GM23338 (cell line): ENCODE measurements at regions not wholly inside any gene's neighbourhood (a gene's known extent, or its start where the extent isn't known, plus 50 kb on each side); places are given as distances from the start of the nearest gene placed in this dataset.

Source experiments
- ATAC-seq: fragments of 200-7000 bp; cut with Tn5 transposase; 3 replicates; pipeline ENCODE4 v1.9.1; 2020
- DNase-seq: peaks from one replicate; pipeline ENCODE4 v3.0.0-alpha.2; 2015; ENCODE audit warnings: low spot score
- H2AFZ ChIP-seq: fragments of 200-600 bp; sonication (generic); 2 replicates; pipeline ENCODE4 v1.8.0; 2016; ENCODE audit warnings: antibody characterized with exemption, mild to moderate bottlenecking, moderate library complexity
- H3F3A ChIP-seq: fragments of 200-600 bp; sonication (generic); replicated peaks from 2 replicates; pipeline ENCODE4 v1.8.0; 2017; ENCODE audit warnings: antibody characterized with exemption, mixed run types, low read depth
- H3K27ac ChIP-seq: fragments of 200-600 bp; sonication (generic); 2 replicates; pipeline ENCODE4 v1.6.1; 2016; ENCODE audit warnings: low read depth
- H3K27me3 ChIP-seq: fragments of 200-600 bp; sonication (generic); 2 replicates; pipeline ENCODE4 v1.8.0; 2016; ENCODE audit warnings: mild to moderate bottlenecking, mixed run types, moderate library complexity; ENCODE audit not compliant: insufficient read depth
- H3K36me3 ChIP-seq: fragments of 200-600 bp; sonication (generic); 2 replicates; pipeline ENCODE4 v1.8.0; 2016; ENCODE audit warnings: mild to moderate bottlenecking; ENCODE audit not compliant: insufficient read depth
- H3K4me1 ChIP-seq: fragments of 200-600 bp; sonication (generic); 2 replicates; pipeline ENCODE4 v1.8.0; 2016; ENCODE audit warnings: mild to moderate bottlenecking, moderate library complexity; ENCODE audit not compliant: insufficient read depth
- H3K4me2 ChIP-seq: fragments of 200-600 bp; sonication (generic); 2 replicates; pipeline ENCODE4 v1.7.1; 2017; ENCODE audit warnings: mixed run types
- H3K4me3 ChIP-seq: fragments of 200-600 bp; sonication (generic); 2 replicates; pipeline ENCODE4 v1.6.1; 2016; ENCODE audit warnings: mixed run types
- H3K79me2 ChIP-seq: fragments of 200-600 bp; sonication (generic); replicated peaks from 2 replicates; pipeline ENCODE4 v1.8.0; 2017; ENCODE audit warnings: mild to moderate bottlenecking; ENCODE audit not compliant: insufficient read depth
- H3K9me2 ChIP-seq: fragments of 200-600 bp; sonication (generic); 2 replicates; pipeline ENCODE4 v1.8.0; 2017; ENCODE audit not compliant: insufficient read depth
- H4K20me1 ChIP-seq: fragments of 200-600 bp; sonication (generic); replicated peaks from 2 replicates; pipeline ENCODE4 v1.8.0; 2017; ENCODE audit warnings: mild to moderate bottlenecking; ENCODE audit not compliant: insufficient read depth
- H3K27ac Mint-ChIP-seq: 2 replicates; pipeline ENCODE4 v1.8.0; 2020; ENCODE audit warnings: inconsistent platforms, mild to moderate bottlenecking, moderate library complexity, mixed read lengths
- H3K27me3 Mint-ChIP-seq: 3 replicates; pipeline ENCODE4 v1.8.0; 2022; ENCODE audit warnings: low read depth, mild to moderate bottlenecking, moderate library complexity, mixed read lengths, inconsistent platforms; ENCODE audit not compliant: insufficient read depth, poor library complexity
- H3K36me3 Mint-ChIP-seq: 3 replicates; pipeline ENCODE4 v1.8.0; 2021; ENCODE audit warnings: low read depth, mild to moderate bottlenecking, inconsistent platforms, moderate library complexity, mixed read lengths
- H3K4me1 Mint-ChIP-seq: 3 replicates; pipeline ENCODE4 v1.8.0; 2020; ENCODE audit warnings: mild to moderate bottlenecking, inconsistent platforms, mixed read lengths
- H3K4me3 Mint-ChIP-seq: 3 replicates; pipeline ENCODE4 v1.8.0; 2021; ENCODE audit warnings: moderate library complexity, mild to moderate bottlenecking, inconsistent platforms, mixed read lengths
- H3K9me3 Mint-ChIP-seq: 3 replicates; pipeline ENCODE4 v1.8.0; 2020; ENCODE audit warnings: moderate library complexity, mild to moderate bottlenecking, inconsistent platforms, mixed read lengths
- CREB1 ChIP-seq: fragments of 250-450 bp; sonication (Bioruptor Pico); IDR thresholded peaks from 2 replicates; pipeline ENCODE4 v1.5.0; 2020; ENCODE audit warnings: low read depth, mild to moderate bottlenecking, moderate library complexity
- ETS1 ChIP-seq: IDR thresholded peaks from 2 replicates; pipeline ENCODE4 v1.6.1; 2016; ENCODE audit warnings: antibody characterized with exemption
- EZH2 ChIP-seq: fragments of 200-600 bp; sonication (generic); IDR thresholded peaks from one replicate; pipeline ENCODE4 v1.8.0; 2017; ENCODE audit warnings: antibody characterized with exemption, mild to moderate bottlenecking, low read depth; ENCODE audit not compliant: unreplicated experiment
- EZH2phosphoT487 ChIP-seq: fragments of 200-600 bp; sonication (generic); IDR thresholded peaks from one replicate; pipeline ENCODE4 v1.8.1; 2018; ENCODE audit warnings: antibody characterized with exemption; ENCODE audit not compliant: unreplicated experiment
- JUNB ChIP-seq: IDR thresholded peaks from one replicate; pipeline ENCODE4 v1.6.1; 2016; ENCODE audit warnings: antibody characterized with exemption; ENCODE audit not compliant: unreplicated experiment
- NANOG ChIP-seq: IDR thresholded peaks from 2 replicates; pipeline ENCODE4 v1.6.1; 2016; ENCODE audit warnings: antibody characterized with exemption, borderline replicate concordance
- POLR2AphosphoS5 ChIP-seq: IDR thresholded peaks from 2 replicates; pipeline ENCODE4 v1.6.1; 2016; ENCODE audit warnings: antibody characterized with exemption, low read depth
- STAT1 ChIP-seq: IDR thresholded peaks from one replicate; pipeline ENCODE4 v1.6.1; 2016; ENCODE audit warnings: antibody characterized with exemption; ENCODE audit not compliant: unreplicated experiment
- ZNF114 ChIP-seq: fragments of 250-450 bp; sonication (Bioruptor Pico); IDR thresholded peaks from 2 replicates; pipeline ENCODE4 v1.5.0; 2020; ENCODE audit warnings: mild to moderate bottlenecking, moderate library complexity
- ZNF331 ChIP-seq: fragments of 250-450 bp; sonication (Bioruptor Pico); IDR thresholded peaks from 2 replicates; pipeline ENCODE4 v1.5.0; 2020; ENCODE audit warnings: low read depth, mild to moderate bottlenecking, moderate library complexity
- ZNF462 ChIP-seq: fragments of 250-450 bp; sonication (Bioruptor Pico); IDR thresholded peaks from 2 replicates; pipeline ENCODE4 v1.5.0; 2020; ENCODE audit warnings: mild to moderate bottlenecking, moderate library complexity
- TF ChIP-seq, protein P1 (sequence below), 2 experiments: fragments of 200-600 bp in 1 of 2; sonication (generic) in 1 of 2; conservative IDR thresholded peaks; 2 replicates each; pipeline versions ENCODE4 v1.5.1 to v1.6.1; 2016 to 2017; ENCODE audit warnings: antibody characterized with exemption in 2 of 2, low read depth in 2 of 2, mild to moderate bottlenecking in 2 of 2, moderate library complexity in 1 of 2
- TF ChIP-seq, protein P2 (sequence below): IDR thresholded peaks from one replicate; pipeline ENCODE4 v1.6.1; 2018; ENCODE audit warnings: antibody characterized with exemption; ENCODE audit not compliant: unreplicated experiment

DNA sequence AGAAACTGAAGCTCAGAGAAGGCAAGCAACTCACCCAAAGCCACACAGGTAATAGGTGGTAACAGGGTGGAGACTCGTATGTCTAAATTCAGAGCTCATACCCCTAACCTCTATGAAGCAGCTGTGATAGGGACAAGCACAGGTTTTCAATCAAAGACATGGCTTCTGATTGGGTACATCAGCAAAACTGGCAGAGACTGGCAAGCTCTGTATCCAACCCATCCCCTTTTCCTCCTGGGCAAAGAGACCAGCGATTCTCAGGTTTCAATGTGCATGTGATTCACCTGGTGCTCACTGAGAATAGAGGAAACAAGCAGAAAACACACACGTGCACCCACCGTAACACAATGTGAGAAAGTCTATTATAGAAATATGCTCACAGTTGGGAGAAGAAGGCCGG lies 153.0 kb downstream of the SMIM20 start:
- no peaks in the 10 kb centered on the region for H4K20me1 ChIP-seq
- no peaks in the 10 kb centered on the region for H3K9me3 Mint-ChIP-seq
- no peaks in the 10 kb centered on the region for H3K36me3 ChIP-seq
- H3K27ac ChIP-seq: no peak overlapping the region
- H3K4me2 ChIP-seq: no peak overlapping the region
- no peak for DNase-seq
- H3K4me1 ChIP-seq: peaks cover 3% of the 10 kb centered on the region; the same call in 1 of the 2 replicates
- H3K27me3 ChIP-seq: no peaks in the 10 kb centered on the region
- no peaks in the 10 kb centered on the region for H3K9me2 ChIP-seq
- H3K36me3 Mint-ChIP-seq: no peaks in the 10 kb centered on the region
- H3K4me3 ChIP-seq: no peak overlapping the region
- H3K4me1 Mint-ChIP-seq: peaks cover 4% of the 10 kb centered on the region; the same call in 2 of the 3 replicates
- TF ChIP-seq EZH2phosphoT487 (no peak), STAT1 (no peak), ZNF462 (CRISPR knock-in tag) (no peak), ZNF331 (CRISPR knock-in tag) (no peak), JUNB (no peak), CREB1 (no peak), POLR2AphosphoS5 (no peak), EZH2 (no peak), NANOG (no peak), ETS1 (no peak), ZNF114 (no peak)
- TF ChIP-seq, protein P1, sequence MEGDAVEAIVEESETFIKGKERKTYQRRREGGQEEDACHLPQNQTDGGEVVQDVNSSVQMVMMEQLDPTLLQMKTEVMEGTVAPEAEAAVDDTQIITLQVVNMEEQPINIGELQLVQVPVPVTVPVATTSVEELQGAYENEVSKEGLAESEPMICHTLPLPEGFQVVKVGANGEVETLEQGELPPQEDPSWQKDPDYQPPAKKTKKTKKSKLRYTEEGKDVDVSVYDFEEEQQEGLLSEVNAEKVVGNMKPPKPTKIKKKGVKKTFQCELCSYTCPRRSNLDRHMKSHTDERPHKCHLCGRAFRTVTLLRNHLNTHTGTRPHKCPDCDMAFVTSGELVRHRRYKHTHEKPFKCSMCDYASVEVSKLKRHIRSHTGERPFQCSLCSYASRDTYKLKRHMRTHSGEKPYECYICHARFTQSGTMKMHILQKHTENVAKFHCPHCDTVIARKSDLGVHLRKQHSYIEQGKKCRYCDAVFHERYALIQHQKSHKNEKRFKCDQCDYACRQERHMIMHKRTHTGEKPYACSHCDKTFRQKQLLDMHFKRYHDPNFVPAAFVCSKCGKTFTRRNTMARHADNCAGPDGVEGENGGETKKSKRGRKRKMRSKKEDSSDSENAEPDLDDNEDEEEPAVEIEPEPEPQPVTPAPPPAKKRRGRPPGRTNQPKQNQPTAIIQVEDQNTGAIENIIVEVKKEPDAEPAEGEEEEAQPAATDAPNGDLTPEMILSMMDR (conservative IDR thresholded peaks at IDR 0.05; ENCODE audit: low read depth in 2 of 2): no peak
- TF ChIP-seq, protein P2, sequence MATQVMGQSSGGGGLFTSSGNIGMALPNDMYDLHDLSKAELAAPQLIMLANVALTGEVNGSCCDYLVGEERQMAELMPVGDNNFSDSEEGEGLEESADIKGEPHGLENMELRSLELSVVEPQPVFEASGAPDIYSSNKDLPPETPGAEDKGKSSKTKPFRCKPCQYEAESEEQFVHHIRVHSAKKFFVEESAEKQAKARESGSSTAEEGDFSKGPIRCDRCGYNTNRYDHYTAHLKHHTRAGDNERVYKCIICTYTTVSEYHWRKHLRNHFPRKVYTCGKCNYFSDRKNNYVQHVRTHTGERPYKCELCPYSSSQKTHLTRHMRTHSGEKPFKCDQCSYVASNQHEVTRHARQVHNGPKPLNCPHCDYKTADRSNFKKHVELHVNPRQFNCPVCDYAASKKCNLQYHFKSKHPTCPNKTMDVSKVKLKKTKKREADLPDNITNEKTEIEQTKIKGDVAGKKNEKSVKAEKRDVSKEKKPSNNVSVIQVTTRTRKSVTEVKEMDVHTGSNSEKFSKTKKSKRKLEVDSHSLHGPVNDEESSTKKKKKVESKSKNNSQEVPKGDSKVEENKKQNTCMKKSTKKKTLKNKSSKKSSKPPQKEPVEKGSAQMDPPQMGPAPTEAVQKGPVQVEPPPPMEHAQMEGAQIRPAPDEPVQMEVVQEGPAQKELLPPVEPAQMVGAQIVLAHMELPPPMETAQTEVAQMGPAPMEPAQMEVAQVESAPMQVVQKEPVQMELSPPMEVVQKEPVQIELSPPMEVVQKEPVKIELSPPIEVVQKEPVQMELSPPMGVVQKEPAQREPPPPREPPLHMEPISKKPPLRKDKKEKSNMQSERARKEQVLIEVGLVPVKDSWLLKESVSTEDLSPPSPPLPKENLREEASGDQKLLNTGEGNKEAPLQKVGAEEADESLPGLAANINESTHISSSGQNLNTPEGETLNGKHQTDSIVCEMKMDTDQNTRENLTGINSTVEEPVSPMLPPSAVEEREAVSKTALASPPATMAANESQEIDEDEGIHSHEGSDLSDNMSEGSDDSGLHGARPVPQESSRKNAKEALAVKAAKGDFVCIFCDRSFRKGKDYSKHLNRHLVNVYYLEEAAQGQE: no peak
- H3K27ac Mint-ChIP-seq: no peak overlapping the region
- no peak for ATAC-seq
- H3K79me2 ChIP-seq: no peaks in the 10 kb centered on the region
- peaks cover 2% of the 10 kb centered on the region for H3K27me3 Mint-ChIP-seq
- peak overlapping the region; percentile 60; the same call in 1 of the 2 replicates for H2AFZ ChIP-seq
- no peak overlapping the region for H3K4me3 Mint-ChIP-seq
- no peaks in the 10 kb centered on the region for H3F3A ChIP-seq
